NCI-H2107 treated with DMSO at 0.1 percent for 48 hours (cell line): ENCODE measurements at regions not wholly inside any gene's neighbourhood (a gene's known extent, or its start where the extent isn't known, plus 50 kb on each side); places are given as distances from the start of the nearest gene placed in this dataset.

ENCODE experiments used
- DNase-seq: peaks from one replicate; lab custom pipeline; 2025; ENCODE audit not compliant: unreplicated experiment; lab: John Stamatoyannopoulos, UW

DNA sequence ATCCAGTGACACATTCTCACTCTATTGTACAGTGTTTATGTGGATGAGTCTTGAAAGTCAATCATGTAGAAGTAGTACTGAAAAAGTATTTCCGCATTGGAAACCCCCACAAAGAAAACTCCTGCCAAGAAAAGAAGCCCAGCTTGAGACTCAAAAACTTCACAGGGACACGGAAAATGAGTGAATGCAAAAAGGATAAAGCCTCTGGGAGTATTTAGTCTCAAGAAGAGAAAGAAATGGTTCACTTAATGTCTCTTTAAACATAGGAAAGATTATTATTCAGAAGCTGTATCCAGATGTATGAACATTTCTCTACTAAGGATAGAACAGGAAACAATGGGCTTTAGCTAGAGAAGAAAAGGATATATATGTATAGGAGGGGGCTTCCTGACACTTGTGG lies 304.5 kb downstream of the BARHL2 start:
- DNase-seq, result no peak

DNA sequence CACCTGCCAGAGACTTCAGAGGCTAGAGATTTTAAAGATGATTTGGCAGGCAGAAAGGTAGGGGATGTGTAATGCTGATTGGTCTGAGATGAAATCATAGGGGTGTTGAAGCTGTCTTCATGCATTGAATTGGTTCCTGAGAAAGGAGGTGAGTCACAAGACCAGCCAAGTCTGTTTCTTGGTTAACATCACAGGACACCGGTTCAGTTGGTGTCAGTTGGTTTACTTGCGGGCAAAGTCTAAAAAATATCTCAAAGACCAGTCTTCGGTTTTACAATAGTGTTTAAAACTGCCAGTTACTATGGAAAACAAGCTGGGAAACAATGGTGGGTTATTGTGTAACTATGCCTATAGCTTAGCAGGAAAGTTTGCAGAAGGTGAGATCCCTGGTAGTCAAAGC lies 305.9 kb downstream of the BARHL2 start:
- no peak for DNase-seq

DNA sequence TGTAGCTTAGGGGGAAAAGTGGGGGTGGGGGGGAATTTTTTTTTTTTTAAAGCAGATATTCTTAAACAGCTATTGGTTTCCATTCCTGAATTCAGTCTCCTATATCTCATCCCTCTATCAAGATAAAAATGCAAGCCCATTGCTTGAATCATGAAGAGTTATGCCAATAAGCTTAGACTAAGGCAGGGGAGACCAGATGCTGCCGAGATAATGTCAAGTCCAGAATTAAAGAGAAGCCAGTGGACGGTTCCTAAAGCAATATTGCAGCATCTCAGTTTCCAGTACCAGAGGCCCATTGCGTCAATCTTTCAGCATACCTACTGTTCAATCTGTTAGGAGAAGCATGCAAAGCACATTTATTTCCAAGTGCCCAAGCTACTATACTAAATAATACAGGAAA lies 309.4 kb downstream of the BARHL2 start:
- no peak for DNase-seq

DNA sequence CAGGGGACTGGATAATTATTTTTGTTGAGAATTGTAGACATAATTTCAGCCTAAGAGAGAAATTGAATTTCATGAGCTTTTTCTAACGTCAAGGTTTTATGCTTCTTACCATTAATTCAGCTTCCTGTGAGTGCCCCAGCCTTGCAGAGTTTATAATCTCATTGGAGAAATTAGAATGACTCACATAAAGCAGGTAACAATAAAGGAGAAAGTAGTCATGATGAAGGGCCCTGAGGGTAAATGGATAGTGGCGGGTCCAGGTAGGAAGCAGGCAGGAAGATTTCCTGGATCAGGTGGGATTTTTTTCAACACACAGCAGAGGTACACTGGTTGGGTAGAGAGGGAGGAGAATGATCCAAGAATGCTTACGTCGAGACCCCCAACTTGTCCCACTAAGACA lies 311.4 kb downstream of the BARHL2 start:
- no peak for DNase-seq

DNA sequence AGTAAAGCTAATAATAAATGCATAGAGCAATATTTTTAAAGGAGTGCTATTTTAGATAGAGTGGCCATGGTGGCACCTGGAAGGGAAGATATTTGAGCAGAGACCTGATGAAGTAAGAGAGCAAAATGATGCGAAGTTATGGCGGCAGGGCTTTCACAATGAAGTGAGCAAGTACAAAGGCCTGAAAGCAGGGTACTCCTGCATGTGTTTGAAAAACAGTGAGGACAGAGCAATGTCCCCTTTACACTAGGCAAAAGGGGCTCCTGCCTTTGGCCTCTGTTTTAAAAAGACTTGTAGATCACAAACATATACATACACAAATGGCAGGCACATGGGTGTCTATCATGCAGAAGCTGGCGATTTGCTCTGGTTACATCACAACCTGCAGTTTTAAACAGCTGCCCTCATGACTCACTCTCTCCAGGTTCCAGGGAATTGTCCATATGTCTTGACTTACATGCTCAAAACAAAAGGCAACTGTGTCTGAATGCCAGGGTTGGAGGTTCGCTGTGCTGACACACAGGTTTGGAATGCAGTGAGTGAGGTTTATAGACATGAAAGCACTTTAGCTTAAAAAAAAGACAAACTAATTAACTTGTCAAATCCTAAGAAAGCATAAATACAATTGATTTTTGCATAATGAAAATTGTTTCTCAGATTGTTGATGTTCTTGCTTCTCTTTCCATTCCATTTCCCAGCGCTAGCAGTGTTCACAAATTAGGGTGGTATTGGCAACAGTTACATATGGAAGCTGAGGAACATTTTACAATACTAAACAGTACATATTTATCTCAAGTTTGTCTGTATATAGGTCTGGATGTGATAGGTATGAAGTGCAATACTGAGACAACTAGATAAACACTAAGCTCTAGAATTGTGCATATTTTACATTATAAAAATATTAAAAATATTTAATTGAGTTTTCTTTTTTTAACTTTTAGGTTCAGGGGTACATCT lies 313.9 kb downstream of the BARHL2 start:
- no peak for DNase-seq

DNA sequence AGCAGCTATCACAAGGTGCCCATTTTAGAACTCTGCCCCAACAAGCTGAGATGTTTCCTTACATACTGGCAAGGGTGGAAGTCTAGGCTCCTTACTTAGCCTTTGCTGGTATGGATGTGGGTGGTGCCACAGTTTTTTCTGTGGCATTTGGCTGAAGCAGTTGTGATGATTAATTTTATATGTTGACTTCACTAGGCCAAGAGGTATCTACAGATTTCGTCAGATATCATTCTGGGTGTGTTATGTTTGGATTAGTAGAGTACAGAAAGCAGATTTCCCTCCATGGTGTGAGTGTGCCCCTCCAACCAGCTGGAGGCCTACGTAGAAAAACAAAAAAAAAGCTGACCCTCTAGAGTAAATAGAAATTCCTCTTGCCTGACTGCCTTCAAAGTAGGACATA lies 317.0 kb downstream of the BARHL2 start:
- no peak for DNase-seq

DNA sequence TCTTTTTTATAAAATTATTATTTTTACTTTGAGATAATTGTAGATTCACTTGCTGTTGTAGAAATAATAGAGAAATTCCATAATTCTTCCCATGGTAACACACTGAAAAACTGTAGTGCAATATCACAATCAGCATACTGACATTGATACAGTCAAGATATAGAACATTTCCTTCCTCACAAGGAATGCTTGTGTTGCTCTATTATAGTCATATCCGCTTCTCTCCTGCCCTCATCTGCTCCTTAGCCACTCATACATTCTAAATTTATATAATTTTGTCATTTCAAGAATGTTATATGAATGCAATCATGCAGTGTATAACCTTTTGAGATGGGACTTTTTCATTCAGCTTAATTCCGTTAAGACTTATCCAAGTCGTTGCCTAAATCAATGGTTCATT lies 320.2 kb downstream of the BARHL2 start:
- no peak for DNase-seq

DNA sequence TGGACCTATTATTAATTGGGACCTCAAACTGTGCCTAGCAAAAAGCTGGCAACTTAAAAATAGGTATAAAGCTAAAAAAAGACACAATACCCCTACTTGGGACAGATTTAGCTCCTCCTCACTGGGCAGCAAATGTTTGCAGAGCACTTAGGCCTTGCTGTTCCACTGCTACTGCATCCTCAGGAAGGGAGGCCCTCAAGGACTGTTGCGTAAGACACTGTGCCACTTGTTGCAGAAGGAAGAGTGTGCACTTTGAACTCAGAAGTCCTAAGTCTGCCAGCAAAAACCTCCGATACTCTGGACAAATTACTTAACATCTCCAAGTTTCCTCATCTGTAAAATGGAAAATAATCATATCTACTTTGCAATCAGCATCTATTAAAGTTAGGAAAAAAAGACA lies 322.9 kb downstream of the BARHL2 start:
- DNase-seq, result no peak

DNA sequence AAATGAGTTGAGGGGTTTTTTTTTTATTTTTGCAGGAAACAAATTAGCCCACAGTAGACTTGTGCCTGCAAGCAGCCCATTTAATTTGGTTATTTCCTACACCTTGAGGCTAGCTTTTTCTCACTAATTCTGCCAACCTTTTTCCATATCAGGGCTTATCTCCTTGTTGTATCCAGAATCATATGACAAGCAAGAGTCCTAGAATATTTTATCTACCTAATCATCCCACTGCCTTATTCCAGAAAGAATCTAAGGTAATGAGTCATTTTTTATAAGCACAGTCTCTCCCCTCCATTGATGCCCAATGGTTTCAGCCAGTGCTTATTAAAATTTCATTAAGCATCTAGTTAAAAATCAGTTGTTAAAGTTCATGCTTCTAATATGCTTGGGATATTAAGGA lies 324.1 kb downstream of the BARHL2 start:
- DNase-seq, result no peak

DNA sequence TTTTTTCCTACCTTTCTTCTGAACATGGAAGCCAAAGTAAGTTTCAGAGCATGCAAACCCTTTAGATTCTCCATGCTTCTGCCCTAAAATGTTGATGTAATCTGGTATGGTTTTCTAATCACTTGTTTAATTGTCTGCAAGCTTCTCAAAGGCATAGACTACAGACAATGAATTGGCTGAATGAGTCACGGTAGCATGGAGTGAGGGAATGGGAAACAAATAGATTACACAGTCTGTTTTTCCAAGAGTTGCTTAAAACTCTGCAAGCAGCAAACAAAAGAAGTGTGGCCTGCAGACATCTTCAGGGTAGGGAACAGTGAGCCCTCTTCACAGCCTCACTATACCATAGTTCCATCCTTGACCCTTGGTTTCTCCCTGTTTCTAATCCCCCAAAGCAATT lies 326.0 kb downstream of the BARHL2 start:
- DNase-seq, result no peak

DNA sequence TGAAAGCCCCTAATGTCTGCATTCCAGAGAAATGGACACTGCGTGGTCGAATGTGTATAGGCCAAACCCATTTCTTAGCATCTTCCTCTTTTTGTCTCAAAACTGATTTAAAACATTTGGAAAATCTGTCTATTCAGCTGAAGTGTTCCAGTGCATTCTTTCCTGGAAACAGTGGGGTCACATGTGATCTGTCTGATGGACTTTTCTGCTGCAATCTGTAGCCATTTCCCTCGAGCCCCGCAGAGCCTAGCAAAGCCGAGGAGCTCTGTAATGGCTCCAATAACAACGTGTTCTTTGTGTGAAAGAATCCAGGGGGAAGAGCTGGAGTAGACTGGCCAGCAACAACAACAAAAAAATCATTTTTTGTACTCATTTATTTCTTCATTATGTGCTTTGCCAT lies 329.3 kb downstream of the BARHL2 start:
- no peak for DNase-seq

DNA sequence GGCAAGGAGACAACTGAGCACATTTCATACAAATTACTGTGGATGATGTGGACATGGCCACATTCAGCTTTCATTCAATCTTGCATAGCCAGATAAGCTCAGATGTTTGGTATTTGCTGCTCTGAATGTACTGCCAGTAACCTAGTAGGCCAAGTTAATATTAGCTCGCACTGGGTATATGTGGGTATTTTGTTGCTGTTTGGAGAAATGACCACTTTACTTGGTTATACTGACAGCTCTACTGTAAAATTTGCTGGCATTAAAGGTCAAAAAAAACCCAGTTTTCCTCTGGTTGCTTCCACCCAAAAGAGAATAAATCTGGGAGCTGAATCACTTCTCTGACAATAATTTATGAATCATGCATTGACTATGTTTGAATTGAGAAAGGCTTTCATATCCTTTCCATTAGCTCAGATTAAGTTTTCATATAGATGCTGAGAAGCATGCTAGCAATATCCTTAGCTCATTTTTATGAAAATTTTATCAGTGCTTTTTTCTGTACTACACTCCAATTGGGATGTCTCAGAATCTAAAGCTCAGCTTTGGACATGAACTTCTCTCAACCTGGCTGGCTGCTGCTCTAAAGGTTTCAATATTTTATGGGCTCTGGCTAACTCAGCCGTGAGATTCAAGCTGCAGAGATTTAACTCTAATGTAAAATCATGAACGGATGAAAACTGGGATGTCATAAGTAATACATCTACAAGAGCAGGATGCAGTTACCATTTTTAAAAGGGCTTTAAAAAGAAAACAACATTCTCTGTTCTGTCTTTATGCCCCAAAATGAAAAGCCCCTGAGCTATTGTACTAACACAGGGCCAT lies 330.0 kb downstream of the BARHL2 start:
- DNase-seq, result no peak

DNA sequence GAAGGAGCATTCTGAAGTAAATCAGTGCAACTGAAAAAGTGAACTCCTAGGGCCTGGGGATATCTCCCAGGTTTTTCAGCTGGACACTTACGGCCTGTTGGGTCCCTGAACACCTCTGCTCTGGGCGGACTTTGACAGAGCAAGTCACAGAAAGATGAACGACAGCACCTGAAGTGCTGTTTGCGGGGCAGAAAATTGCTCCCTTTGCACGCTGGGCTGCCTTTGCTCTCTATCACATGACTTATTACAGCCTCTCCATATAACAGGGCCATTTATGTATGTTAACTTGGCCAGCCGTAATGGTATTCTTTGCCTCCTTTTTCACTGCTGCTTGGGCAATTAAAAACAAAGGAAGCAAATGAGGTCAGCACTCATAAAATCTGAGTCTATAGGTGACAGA lies 332.9 kb downstream of the BARHL2 start:
- DNase-seq, result no peak

DNA sequence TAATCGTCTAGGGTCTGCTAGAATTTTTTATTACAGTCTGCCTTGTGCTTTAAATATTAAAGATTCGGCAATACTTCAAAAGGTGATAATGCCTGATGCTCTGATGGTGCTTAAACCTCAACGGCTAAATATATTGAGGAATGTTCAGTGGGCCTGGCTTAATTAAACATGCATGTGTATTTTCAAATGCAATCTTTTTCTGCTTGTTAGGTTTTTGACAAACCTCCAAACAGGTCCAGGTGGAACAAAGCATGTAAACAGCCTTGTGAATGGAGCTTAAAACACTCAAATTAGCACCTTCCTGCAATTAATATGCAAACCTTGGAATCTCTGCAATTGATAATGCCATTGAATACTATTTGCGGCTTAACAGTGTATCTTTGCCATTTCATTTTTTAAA lies 334.9 kb downstream of the BARHL2 start:
- no peak for DNase-seq

DNA sequence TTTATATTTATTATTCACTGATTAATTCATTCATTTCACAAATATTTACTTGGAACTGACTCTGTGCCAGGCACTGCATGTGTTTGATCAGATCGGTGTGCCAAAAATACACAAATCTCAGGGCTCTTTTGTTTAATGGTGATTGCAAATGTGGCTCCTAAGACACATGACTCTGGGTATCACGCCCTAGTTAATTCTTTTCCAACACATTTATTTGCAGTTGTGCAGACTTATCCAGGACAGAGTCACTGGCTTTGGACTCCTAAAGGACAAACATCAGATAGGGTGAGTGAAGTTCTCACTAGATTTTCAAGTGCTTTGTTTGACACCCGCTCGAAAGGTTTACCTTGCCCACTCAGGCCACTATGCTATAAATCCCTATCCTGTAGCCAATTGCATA lies 335.5 kb downstream of the BARHL2 start:
- no peak for DNase-seq

DNA sequence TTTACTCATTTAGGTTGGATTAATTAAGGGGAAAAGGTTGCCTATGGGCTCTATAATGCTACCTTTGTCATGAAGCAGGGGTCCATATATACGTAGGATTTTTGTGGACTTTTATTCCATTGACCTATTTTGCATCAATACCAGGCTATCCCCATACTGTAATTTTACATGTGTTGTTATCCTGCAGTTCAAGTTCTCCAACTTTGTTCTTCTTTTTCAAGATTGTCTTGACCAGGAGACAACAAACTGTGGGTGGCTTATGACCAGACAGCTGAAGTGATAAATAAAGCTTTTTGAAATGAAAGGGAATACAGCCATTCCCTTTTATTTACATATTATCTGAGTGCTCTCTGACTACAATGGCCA lies 345.7 kb downstream of the BARHL2 start:
- DNase-seq, result no peak

DNA sequence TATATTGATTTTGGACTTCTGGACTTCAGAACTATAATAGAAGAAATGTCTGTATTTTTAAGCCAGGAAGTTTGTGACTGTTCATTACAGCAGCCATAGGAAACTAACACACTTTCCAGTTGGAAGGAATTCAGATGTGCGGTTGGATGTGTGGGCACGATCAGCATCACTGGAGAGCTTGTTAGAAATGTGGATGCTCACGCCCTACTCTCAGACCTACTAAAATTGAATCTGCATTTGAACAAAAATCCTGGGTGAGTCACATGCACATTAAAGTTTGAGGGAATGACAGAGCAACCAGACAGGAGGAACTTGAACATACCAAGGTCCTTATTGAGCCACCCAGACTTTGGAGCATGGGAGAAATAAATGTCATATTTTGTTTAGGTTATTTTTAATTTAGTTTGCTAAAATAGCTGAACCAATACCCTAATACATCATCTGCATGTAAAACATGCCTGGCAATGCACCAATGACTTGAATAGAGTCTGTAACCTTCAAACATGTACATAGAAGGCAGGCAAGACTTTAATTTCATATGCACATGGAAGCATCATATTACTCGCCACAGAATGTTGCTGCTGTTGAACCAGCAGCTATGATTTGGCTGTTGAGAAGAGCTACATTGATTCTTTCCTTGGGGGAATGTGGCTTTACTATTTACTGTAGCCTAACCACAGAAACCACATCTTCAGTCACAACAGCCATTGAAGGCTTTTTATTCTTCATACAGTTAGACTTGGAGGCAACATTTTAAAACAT lies 346.2 kb downstream of the BARHL2 start:
- peak; percentile 86 for DNase-seq

DNA sequence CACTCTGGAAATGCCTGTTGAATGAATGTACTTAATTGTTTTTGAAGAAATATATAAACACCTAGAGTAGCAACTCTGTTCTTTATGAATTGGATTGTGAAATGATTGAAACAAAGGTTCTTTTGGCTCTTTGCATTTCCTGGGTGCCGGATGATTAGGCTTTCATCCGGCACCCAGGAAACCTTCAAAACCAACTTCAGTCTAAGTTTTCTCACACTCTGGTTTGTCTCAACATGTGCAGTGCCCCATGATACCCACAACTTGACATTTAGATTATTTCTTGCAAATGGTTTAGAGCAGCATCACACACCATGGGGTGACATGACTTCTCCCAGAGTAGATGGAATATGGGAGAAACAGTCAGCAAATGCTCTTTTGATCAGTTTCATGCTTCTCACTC lies 354.9 kb downstream of the BARHL2 start:
- no peak for DNase-seq

DNA sequence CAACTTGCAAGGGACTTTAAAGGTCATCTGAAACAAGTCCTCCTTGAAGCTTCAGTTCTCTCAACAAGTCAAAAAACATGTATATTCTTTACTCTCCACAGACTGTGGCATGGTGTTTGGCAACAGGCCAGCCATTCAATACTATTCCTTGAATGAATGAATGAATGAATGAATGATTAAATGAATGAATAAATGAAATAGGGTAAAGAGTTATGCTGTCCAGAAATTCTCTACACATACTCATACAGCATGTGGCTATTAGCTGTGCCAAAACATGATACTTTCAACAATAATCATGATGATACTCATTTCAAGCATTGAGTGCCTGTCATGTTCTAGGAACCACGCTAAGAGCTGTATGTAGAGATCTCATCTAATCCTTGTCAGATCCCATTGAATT lies 356.1 kb downstream of the BARHL2 start:
- no peak for DNase-seq

DNA sequence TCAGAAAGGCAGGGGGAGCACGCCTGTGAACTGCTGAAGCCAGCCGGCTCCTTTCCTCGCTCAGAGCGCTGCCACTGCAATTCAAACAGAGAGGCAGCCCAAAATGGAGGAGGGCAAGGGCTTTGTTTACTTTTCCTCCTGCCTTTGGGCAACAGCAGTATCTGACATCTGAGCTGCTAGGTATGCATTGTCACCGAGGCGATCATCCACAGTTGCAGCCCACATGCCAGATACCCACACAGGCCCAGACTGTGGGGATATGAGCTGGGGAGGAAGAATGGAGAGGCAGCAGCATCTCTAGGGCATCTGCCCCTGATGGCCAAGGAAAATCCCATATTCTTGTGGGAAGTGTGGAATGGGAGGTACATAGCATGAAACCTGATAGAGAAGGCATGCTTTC lies 357.1 kb downstream of the BARHL2 start:
- DNase-seq, result no peak

DNA sequence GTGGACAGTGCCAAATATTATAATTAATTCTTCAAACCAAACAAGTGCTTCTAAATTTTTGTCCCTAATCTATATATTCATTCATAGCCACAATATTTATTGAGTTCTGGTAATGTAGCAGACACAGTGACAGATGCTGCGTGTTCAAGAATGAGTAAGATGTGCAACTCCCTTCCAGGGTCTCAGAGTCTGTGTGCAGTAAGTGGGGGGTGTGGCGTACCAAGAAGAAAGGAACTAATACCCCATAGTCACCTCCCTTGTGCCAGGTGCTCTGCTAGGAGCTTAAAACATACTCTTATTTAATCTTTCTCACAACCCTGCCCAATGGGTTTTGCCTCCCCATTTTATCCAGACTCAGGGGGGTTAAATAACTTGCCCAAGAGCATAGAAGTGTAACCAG lies 358.7 kb downstream of the BARHL2 start:
- DNase-seq, result no peak

DNA sequence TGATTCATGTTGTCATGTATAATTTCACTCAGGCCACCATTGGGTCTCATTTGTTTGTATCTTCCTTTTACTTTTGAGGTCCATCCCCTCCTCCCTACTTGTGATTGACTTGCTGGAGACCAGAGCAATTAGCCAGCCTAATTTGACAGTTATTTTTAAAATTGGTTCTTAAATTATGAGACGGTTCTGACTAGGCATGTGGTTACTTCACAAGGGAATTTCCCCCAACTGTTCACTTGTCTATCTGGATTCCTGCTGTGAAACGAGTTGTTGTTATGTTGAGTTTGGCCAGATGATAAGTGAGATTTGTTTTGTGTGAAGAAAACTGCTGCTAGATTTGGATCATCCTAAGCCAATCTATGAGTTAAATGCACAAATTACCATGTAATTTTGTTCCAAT lies 359.1 kb downstream of the BARHL2 start:
- no peak for DNase-seq
